Mesenchymal stem cell (in vitro differentiated cells and primary cell): ENCODE measurements at regions not wholly inside any gene's neighbourhood (a gene's known extent, or its start where the extent isn't known, plus 50 kb on each side); places are given as distances from the start of the nearest gene placed in this dataset.

Source experiments
- DNase-seq: peaks from one replicate; pipeline ENCODE4 v3.0.0-alpha.2; 2013
- H2AFZ ChIP-seq: one replicate; pipeline ENCODE4 v1.6.1; 2013; ENCODE audit warnings: low read depth, mild to moderate bottlenecking, control low read depth, inconsistent platforms, low read length, moderate library complexity
- H2AK5ac ChIP-seq: 2 replicates; pipeline ENCODE4 v1.6.1; 2013; ENCODE audit warnings: low read length, moderate library complexity, mild to moderate bottlenecking, inconsistent platforms; ENCODE audit not compliant: severe bottlenecking
- H2BK120ac ChIP-seq: one replicate; pipeline ENCODE4 v1.6.1; 2013; ENCODE audit warnings: low read depth, mild to moderate bottlenecking, inconsistent platforms, low read length, moderate library complexity
- H2BK12ac ChIP-seq, 2 experiments: one replicate each; pipeline ENCODE4 v1.6.1; 2013; ENCODE audit warnings: inconsistent platforms in 2 of 2, low read length in 2 of 2, mild to moderate bottlenecking in 2 of 2, moderate library complexity in 2 of 2, control low read depth in 1 of 2
- H2BK15ac ChIP-seq: one replicate; pipeline ENCODE4 v1.6.1; 2013; ENCODE audit warnings: mild to moderate bottlenecking, low read depth, inconsistent platforms; ENCODE audit not compliant: poor library complexity, severe bottlenecking
- H2BK5ac ChIP-seq: 2 replicates; pipeline ENCODE4 v1.6.1; 2013; ENCODE audit warnings: low read depth, mild to moderate bottlenecking, low read length, control low read depth, inconsistent platforms; ENCODE audit not compliant: poor library complexity, severe bottlenecking
- H3K14ac ChIP-seq, 2 experiments: one replicate each; pipeline ENCODE4 v1.6.1; 2013; ENCODE audit warnings: inconsistent platforms in 2 of 2, low read length in 2 of 2, control low read depth in 1 of 2, mild to moderate bottlenecking in 1 of 2, moderate library complexity in 1 of 2
- H3K18ac ChIP-seq, 2 experiments: one replicate each; pipeline ENCODE4 v1.6.1; 2013; ENCODE audit warnings: inconsistent platforms in 2 of 2, low read length in 2 of 2, control low read depth in 1 of 2, low read depth in 1 of 2, mild to moderate bottlenecking in 1 of 2
- H3K23ac ChIP-seq, 2 experiments: one replicate each; pipeline ENCODE4 v1.6.1; 2013; ENCODE audit warnings: inconsistent platforms in 2 of 2, low read length in 2 of 2, mild to moderate bottlenecking in 2 of 2, moderate library complexity in 2 of 2, control low read depth in 1 of 2
- H3K27ac ChIP-seq: 2 replicates; pipeline ENCODE4 v1.5.1; 2013; ENCODE audit warnings: mild to moderate bottlenecking, moderate library complexity, low read length, control low read depth, inconsistent platforms; ENCODE audit not compliant: poor library complexity, severe bottlenecking
- H3K27me3 ChIP-seq, 2 experiments: 2 replicates each; pipeline versions ENCODE4 v1.6.1 to v1.7.0; 2013; ENCODE audit warnings: low read length in 2 of 2, mild to moderate bottlenecking in 2 of 2, moderate library complexity in 2 of 2, control low read depth in 1 of 2, inconsistent platforms in 1 of 2; ENCODE audit not compliant: control insufficient read depth in 1 of 2, insufficient read depth in 1 of 2
- H3K36me3 ChIP-seq, 2 experiments: 2 replicates each; pipeline versions ENCODE4 v1.6.1 to v1.7.0; 2013; ENCODE audit warnings: low read length in 2 of 2, control low read depth in 1 of 2, inconsistent platforms in 1 of 2, low read depth in 1 of 2, mild to moderate bottlenecking in 1 of 2; ENCODE audit not compliant: insufficient read depth in 2 of 2, control insufficient read depth in 1 of 2
- H3K4ac ChIP-seq, 2 experiments: one replicate each; pipeline ENCODE4 v1.6.1; 2013; ENCODE audit warnings: inconsistent platforms in 2 of 2, low read length in 2 of 2, mild to moderate bottlenecking in 2 of 2, moderate library complexity in 2 of 2, control low read depth in 1 of 2, low read depth in 1 of 2
- H3K4me1 ChIP-seq: 2 replicates; pipeline ENCODE4 v1.6.1; 2013; ENCODE audit warnings: low read depth, low read length, control low read depth; ENCODE audit not compliant: control insufficient read depth, insufficient read depth
- H3K4me2 ChIP-seq: 2 replicates; pipeline ENCODE4 v1.6.1; 2013; ENCODE audit warnings: low read length, mild to moderate bottlenecking, inconsistent platforms; ENCODE audit not compliant: poor library complexity, severe bottlenecking
- H3K4me3 ChIP-seq, 2 experiments: 2 replicates each; pipeline versions ENCODE4 v1.5.1 to v1.7.0; 2013; ENCODE audit warnings: low read length in 2 of 2, mild to moderate bottlenecking in 2 of 2, control low read depth in 1 of 2, low read depth in 1 of 2; ENCODE audit not compliant: insufficient read depth in 1 of 2
- H3K79me1 ChIP-seq: replicated peaks from 2 replicates; pipeline ENCODE4 v1.6.1; 2013; ENCODE audit warnings: mild to moderate bottlenecking, control low read depth, low read length, inconsistent platforms; ENCODE audit not compliant: poor library complexity, severe bottlenecking
- H3K9ac ChIP-seq: 2 replicates; pipeline ENCODE4 v1.7.0; 2013; ENCODE audit warnings: mild to moderate bottlenecking, low read length, moderate library complexity
- H3K9me3 ChIP-seq: 2 replicates; pipeline ENCODE4 v1.7.0; 2013; ENCODE audit warnings: mild to moderate bottlenecking, low read length; ENCODE audit not compliant: control insufficient read depth
- H4K8ac ChIP-seq: one replicate; pipeline ENCODE4 v1.6.1; 2013; ENCODE audit warnings: inconsistent platforms, mild to moderate bottlenecking, low read length, moderate library complexity
- H4K91ac ChIP-seq: one replicate; pipeline ENCODE4 v1.6.1; 2013; ENCODE audit warnings: mild to moderate bottlenecking, low read length, inconsistent platforms
- WGBS: methylation state at CpG from one replicate; pipeline ENCODE4 v1.1.7; 2013; ENCODE audit warnings: mixed read lengths; 5-methylcytosine and 5-hydroxymethylcytosine counted together

DNA sequence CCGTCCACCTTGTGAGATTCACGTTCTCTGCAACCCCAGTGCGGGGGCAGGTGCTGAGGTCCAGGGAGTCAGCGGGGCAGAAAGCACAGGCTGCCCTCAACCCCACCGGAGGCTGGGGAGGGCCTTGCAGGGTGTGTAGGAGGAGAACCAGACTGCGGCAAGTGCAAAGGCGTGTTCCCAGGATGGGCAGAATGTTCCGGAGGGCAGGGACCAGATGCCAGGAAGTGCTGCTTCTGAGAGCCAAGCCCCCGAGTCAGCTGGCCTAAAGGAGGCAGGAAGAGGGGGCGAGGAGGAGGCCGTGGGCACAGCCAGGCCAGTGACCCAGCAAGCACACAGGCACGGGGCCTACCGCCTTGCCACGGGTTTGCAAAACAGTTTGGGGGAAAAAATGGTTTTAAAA, 193.8 kb upstream of the AJAP1 start:
- no peak overlapping the region for H3K23ac ChIP-seq
- no peak overlapping the region for H2BK120ac ChIP-seq
- WGBS: 73% methylated on average over 11 of the region's 14 CpGs
- H3K9ac ChIP-seq: no peak overlapping the region
- H2BK15ac ChIP-seq: no peak overlapping the region
- no peaks in the 10 kb centered on the region for H3K4me1 ChIP-seq
- no peak overlapping the region for H3K18ac ChIP-seq
- DNase-seq: no peak
- H4K91ac ChIP-seq: no peak overlapping the region
- no peak overlapping the region for H3K4ac ChIP-seq
- H2BK12ac ChIP-seq: no peak overlapping the region
- no peak overlapping the region for H3K4me2 ChIP-seq
- no peak overlapping the region for H3K27ac ChIP-seq
- H3K9me3 ChIP-seq: peaks cover 12% of the 10 kb centered on the region
- H3K79me1 ChIP-seq: no peaks in the 10 kb centered on the region
- no peaks in the 10 kb centered on the region for H3K27me3 ChIP-seq
- no peak overlapping the region for H2AFZ ChIP-seq
- H2AK5ac ChIP-seq: no peak overlapping the region
- no peak overlapping the region for H3K4me3 ChIP-seq
- no peak overlapping the region for H4K8ac ChIP-seq
- no peak overlapping the region for H3K14ac ChIP-seq
- no peak overlapping the region for H2BK5ac ChIP-seq
- H3K36me3 ChIP-seq: no peaks in the 10 kb centered on the region

DNA sequence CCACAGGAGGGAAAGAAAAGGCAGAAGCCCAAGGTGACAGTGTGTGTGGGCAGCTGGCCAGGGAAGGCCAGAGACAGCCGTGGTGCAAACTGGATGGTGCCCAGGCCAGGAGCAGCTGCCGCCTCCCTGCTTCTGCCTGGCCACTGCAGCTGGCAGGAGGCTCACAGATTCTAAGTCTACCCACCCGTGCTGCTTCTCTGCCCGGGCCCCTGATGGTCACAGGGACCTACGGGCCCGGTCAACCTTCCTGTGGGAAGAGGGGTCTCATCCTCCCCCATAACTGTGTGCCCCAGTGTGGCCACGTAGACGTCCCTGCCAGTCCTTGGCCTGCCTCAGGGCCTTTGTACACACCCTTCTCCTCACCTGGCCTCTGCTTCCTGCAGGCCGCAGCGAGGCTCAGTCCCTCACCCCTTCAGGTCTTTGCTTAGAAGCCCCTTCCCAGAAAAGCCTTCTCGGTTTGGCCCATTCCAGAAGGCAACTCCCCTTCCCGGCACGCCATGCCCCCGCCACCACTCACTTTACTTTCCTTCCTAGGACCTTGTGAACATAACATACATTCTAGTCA, 192.6 kb upstream of the AJAP1 start:
- Histone ChIP-seq H4K91ac (no peak overlapping the region), H2AK5ac (no peak overlapping the region), H3K23ac (no peak overlapping the region), H2BK5ac (no peak overlapping the region), H3K4me2 (no peak overlapping the region), H3K18ac (no peak overlapping the region), H2BK12ac (no peak overlapping the region), H2BK120ac (no peak overlapping the region), H3K27ac (no peak overlapping the region), H3K4ac (no peak overlapping the region), H3K36me3 (no peaks in the 10 kb centered on the region), H3K27me3 (no peaks in the 10 kb centered on the region), H4K8ac (no peak overlapping the region), H3K79me1 (no peaks in the 10 kb centered on the region), H3K9me3 (peaks cover 7% of the 10 kb centered on the region), H3K4me1 (no peaks in the 10 kb centered on the region), H3K4me3 (no peak overlapping the region), H3K14ac (no peak overlapping the region), H2BK15ac (no peak overlapping the region), H2AFZ (no peak overlapping the region), H3K9ac (no peak overlapping the region)
- 75% methylated on average over 14 of the region's 14 CpGs for WGBS
- no peak for DNase-seq

DNA sequence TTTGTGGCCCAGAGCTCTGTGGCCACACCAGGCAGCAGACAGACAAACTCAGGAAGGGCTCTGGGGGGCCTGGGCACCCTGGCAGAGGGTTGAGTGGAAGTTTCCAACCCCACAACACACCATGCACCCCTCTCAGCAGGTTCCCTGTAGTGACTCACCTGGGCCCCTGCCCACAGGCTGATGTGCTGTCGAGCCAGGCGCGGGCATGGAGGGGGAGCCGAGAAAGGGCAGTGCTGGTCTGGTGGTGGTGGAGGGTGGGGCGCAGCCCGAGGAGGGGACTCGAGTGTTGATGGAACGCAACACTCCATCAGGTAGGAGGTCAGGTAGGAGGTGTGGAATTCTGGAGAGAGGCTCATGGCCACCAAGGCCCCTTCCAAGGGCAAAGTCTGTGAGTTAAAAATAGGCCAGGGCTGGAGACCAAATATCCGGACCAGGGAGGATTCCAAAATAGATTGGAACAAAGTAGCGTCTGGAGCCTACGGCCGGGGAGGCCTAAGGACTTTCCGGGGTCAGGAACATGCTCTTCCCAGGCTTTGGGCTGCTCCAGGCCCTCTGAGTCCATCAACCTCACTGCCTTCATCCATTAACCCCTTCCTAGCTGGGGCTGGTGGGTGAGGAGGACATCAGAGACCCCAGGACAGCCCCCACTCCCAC, 191.5 kb upstream of the AJAP1 start:
- no peak overlapping the region for H3K9ac ChIP-seq
- H2BK120ac ChIP-seq: no peak overlapping the region
- no peak overlapping the region for H3K4ac ChIP-seq
- H3K23ac ChIP-seq: no peak overlapping the region
- H3K9me3 ChIP-seq: peaks cover 7% of the 10 kb centered on the region
- no peaks in the 10 kb centered on the region for H3K27me3 ChIP-seq
- no peak for DNase-seq
- H2AK5ac ChIP-seq: no peak overlapping the region
- H3K4me2 ChIP-seq: no peak overlapping the region
- no peak overlapping the region for H3K4me3 ChIP-seq
- H3K18ac ChIP-seq: no peak overlapping the region
- no peak overlapping the region for H3K27ac ChIP-seq
- no peaks in the 10 kb centered on the region for H3K79me1 ChIP-seq
- no peak overlapping the region for H4K8ac ChIP-seq
- H3K4me1 ChIP-seq: no peaks in the 10 kb centered on the region
- no peak overlapping the region for H4K91ac ChIP-seq
- H2BK5ac ChIP-seq: no peak overlapping the region
- 87% methylated on average over 13 of the region's 13 CpGs for whole genome bisulfite sequencing
- no peak overlapping the region for H2BK15ac ChIP-seq
- H3K14ac ChIP-seq: no peak overlapping the region
- H3K36me3 ChIP-seq: no peaks in the 10 kb centered on the region
- no peak overlapping the region for H2AFZ ChIP-seq
- H2BK12ac ChIP-seq: no peak overlapping the region

DNA sequence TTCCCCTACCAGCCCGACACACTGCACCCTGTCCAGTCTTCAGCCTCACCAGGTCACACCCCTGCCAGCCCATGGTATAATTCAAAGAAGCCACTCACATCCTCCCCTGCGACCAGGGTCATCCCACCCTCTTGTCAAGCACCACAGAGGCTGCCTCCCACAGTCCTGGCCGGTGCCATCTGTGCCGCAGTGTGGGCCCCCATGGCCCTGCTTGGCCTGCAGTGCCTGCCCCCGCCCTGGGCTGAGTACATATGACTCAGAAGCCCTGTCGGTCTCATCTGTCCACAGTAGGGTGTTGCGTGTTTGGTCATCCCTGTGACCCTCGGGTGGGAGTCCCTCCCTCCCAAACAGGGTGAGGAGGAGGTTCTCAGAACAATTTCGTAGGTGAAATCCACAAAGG, 190.8 kb upstream of the AJAP1 start:
- DNase-seq: no peak
- Histone ChIP-seq H2BK15ac (no peak overlapping the region), H3K36me3 (no peaks in the 10 kb centered on the region), H4K91ac (no peak overlapping the region), H3K14ac (no peak overlapping the region), H3K79me1 (no peaks in the 10 kb centered on the region), H3K9me3 (peaks cover 7% of the 10 kb centered on the region), H3K9ac (no peak overlapping the region), H2BK5ac (no peak overlapping the region), H3K4me3 (no peak overlapping the region), H4K8ac (no peak overlapping the region), H3K4ac (no peak overlapping the region), H2AK5ac (no peak overlapping the region), H3K27me3 (no peaks in the 10 kb centered on the region), H2BK120ac (no peak overlapping the region), H3K23ac (no peak overlapping the region), H2BK12ac (no peak overlapping the region), H3K4me2 (no peak overlapping the region), H3K27ac (no peak overlapping the region), H2AFZ (no peak overlapping the region), H3K4me1 (no peaks in the 10 kb centered on the region), H3K18ac (no peak overlapping the region)
- 70% methylated on average over 9 of the region's 9 CpGs for WGBS
